ENCODE measurements at regions not wholly inside any gene's neighbourhood (a gene's known extent, or its start where the extent isn't known, plus 50 kb on each side); places are given as distances from the start of the nearest gene placed in this dataset.

DNA sequence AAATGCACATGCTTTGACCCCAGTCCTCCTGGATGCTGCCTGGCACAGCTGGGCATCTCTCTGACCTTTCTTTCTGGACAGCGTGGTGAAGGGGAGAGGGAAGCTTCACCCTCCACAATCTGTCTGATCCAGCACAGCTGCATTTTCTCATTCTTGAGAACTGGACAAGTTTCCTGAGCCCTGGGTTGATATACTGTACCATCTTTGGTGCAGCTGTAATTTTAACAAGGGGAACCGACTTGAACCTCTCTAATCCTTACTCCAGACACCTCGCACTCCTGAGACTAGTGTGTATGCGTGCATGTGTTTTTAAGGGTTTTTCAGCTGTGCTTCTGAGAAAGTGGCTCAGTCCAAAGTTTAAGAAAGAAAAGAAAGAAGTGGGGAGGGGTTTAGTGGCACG lies 655.7 kb downstream of the INHBA start:
- Histone ChIP-seq H3K4me3 (no peak overlapping the region), H3K27ac (no peak overlapping the region), H3K4me1 (no peaks in the 10 kb centered on the region), H3K9me3 (peaks cover 0 to 8% (median 3%) of the 10 kb centered on the region in 4 donors), H3K27me3 (no peaks in the 10 kb centered on the region), H3K36me3 (no peaks in the 10 kb centered on the region)
- WGBS, 5 donors, result 56 to 83% (median 69%) methylated on average over 5 of the region's 5 CpGs
- intact Hi-C loops (cut with DNase I; ENCODE audit: low total_unique reads), result loop anchor here (5.0 kb wide), 1 partner anchor 260 kb away; no protein-coding TSS in a partner anchor
- no peak for TF ChIP-seq EP300 (IDR thresholded peaks at IDR 0.05)
- no peak for TF ChIP-seq POLR2AphosphoS5 (IDR thresholded peaks at IDR 0.05)
- TF ChIP-seq, protein P1, sequence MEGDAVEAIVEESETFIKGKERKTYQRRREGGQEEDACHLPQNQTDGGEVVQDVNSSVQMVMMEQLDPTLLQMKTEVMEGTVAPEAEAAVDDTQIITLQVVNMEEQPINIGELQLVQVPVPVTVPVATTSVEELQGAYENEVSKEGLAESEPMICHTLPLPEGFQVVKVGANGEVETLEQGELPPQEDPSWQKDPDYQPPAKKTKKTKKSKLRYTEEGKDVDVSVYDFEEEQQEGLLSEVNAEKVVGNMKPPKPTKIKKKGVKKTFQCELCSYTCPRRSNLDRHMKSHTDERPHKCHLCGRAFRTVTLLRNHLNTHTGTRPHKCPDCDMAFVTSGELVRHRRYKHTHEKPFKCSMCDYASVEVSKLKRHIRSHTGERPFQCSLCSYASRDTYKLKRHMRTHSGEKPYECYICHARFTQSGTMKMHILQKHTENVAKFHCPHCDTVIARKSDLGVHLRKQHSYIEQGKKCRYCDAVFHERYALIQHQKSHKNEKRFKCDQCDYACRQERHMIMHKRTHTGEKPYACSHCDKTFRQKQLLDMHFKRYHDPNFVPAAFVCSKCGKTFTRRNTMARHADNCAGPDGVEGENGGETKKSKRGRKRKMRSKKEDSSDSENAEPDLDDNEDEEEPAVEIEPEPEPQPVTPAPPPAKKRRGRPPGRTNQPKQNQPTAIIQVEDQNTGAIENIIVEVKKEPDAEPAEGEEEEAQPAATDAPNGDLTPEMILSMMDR (IDR thresholded peaks at IDR 0.05), result no peak
- no peak for TF ChIP-seq POLR2A (IDR thresholded peaks at IDR 0.05)
- no peak for DNase-seq

DNA sequence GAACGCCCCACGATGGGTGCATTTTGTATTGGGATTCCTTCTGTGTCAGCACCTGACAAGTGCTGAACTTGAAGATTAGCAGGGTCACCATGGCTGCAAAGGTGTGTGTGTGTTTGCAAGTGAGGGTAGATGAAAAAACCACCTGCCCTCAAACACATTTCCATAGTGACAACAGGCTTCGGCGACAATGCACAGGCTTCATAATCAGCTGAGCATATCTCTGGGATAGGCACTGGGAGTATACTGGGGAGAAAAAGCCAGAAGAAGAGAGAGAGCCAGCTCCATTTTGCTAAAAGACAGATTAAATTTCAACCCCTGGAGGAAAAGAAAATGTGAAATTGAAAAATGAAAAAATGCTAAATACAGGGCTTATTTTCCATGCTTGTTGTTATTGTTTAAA lies 656.1 kb downstream of the INHBA start:
- TF ChIP-seq POLR2A (IDR thresholded peaks at IDR 0.05) (no peak), POLR2AphosphoS5 (IDR thresholded peaks at IDR 0.05) (no peak), EP300 (IDR thresholded peaks at IDR 0.05) (no peak)
- TF ChIP-seq, protein P1 (IDR thresholded peaks at IDR 0.05), result no peak
- intact Hi-C loops (cut with DNase I; ENCODE audit: low total_unique reads), result loop anchor here (5.0 kb wide), 1 partner anchor 259 kb away; no protein-coding TSS in a partner anchor
- WGBS, 5 donors, result 48 to 67% (median 56%) methylated on average over 4 of the region's 4 CpGs

DNA sequence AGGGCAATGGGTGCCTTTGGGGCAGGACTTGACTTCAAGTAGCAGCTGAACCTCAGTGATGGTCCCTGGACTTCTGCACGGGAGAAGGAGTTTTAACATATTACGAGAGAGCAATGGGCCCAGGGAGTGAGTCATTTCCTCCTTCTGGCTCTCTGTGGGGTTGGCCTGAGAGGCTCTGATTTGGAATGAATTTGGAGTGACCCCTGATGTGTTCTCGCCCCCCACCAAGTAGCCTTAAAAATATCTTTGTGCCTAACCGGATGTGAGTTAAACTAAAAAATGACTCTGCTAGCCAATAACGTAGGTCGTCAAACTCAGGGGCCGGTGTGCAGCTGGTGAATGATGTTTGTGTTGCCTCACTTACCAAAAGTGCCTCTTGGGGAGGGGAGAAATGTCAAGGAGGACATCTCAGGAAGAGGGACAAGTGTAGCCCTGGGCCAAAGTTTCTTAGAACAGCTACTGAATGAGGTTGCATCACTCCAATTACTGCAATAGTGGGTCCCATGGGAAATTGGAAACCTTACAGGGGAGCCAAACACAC lies 656.6 kb downstream of the INHBA start:
- TF ChIP-seq POLR2AphosphoS5 (IDR thresholded peaks at IDR 0.05) (no peak), POLR2A (IDR thresholded peaks at IDR 0.05) (no peak), EP300 (IDR thresholded peaks at IDR 0.05) (no peak)
- TF ChIP-seq, protein P1 (IDR thresholded peaks at IDR 0.05), result no peak

More for the DNA sequence above, 656.1 kb downstream of the INHBA start:
- peak in 1 of 2 donors; percentile 28 for DNase-seq
- H3K9me3 ChIP-seq, result peaks cover 0 to 8% (median 3%) of the 10 kb centered on the region in 4 donors
- no peaks in the 10 kb centered on the region for H3K4me1 ChIP-seq
- H3K4me3 ChIP-seq, result no peak overlapping the region
- no peaks in the 10 kb centered on the region for H3K27me3 ChIP-seq
- no peak overlapping the region for H3K27ac ChIP-seq
- H3K36me3 ChIP-seq, result no peaks in the 10 kb centered on the region

DNA sequence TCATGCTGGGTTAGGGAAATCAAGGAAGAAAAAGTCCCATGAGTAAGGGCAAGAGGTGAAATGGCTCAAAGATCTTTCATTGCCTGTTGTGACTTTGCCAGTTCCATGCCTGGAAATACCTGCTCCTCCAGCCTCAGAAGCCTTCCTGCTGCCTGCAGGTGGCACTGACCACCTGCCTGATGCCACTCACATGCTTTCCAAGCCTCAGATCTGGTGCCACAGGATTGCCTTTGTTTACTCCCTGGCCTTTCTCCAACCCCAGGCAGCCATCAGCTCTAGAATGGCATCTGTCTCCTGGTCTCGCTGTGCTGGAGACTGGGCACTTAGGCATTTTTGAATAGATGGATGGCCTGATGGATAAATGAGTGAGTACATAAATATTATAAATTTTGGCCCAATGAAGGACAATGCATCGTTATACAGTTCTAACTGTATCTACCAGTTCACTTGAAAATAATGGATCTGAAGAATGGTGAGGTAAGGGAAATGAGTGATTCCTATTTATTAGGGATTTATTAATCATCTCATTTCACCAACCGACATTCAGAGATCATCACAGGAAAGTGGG lies 657.2 kb downstream of the INHBA start:
- Histone ChIP-seq H3K4me1 (no peaks in the 10 kb centered on the region), H3K4me3 (no peak overlapping the region), H3K27me3 (no peaks in the 10 kb centered on the region), H3K36me3 (no peaks in the 10 kb centered on the region), H3K27ac (no peak overlapping the region), H3K9me3 (peaks cover 0 to 8% (median 3%) of the 10 kb centered on the region in 4 donors)
- DNase-seq, result peak; percentile 49 to 72
- TF ChIP-seq POLR2AphosphoS5 (IDR thresholded peaks at IDR 0.05) (no peak), EP300 (IDR thresholded peaks at IDR 0.05) (no peak), POLR2A (IDR thresholded peaks at IDR 0.05) (no peak)
- TF ChIP-seq, protein P1 (IDR thresholded peaks at IDR 0.05), result peak in 1 of 7 experiments; percentile 49
- intact Hi-C loops (cut with DNase I; ENCODE audit: low total_unique reads), result loop anchor here (5.0 kb wide), 1 partner anchor 258 kb away; no protein-coding TSS in a partner anchor
- 64 to 76% (median 72%) methylated on average over 3 of the region's 3 CpGs for WGBS, 5 donors

More for the DNA sequence above, 656.6 kb downstream of the INHBA start:
- Histone ChIP-seq H3K4me1 (no peaks in the 10 kb centered on the region), H3K9me3 (peaks cover 0 to 8% (median 3%) of the 10 kb centered on the region in 4 donors), H3K27ac (no peak overlapping the region), H3K27me3 (no peaks in the 10 kb centered on the region), H3K36me3 (no peaks in the 10 kb centered on the region), H3K4me3 (no peak overlapping the region)
- intact Hi-C loops (cut with DNase I; ENCODE audit: low total_unique reads), result loop anchor here (5.0 kb wide), 1 partner anchor 259 kb away; no protein-coding TSS in a partner anchor
- WGBS, 5 donors, result 70 to 84% (median 76%) methylated on average over 7 of the region's 7 CpGs
- no peak for DNase-seq

Measured in stomach (tissue), 8 donors.